Lung microvascular endothelial cell (primary cell): ENCODE measurements at regions not wholly inside any gene's neighbourhood (a gene's known extent, or its start where the extent isn't known, plus 50 kb on each side); places are given as distances from the start of the nearest gene placed in this dataset.

Experiments used
- DNase-seq, 2 donors: peaks; one replicate each; pipeline versions ENCODE4 v3.0.0 to v3.0.0-alpha.2; 2010; ENCODE audit warnings: low read depth in 2 of 2

DNA sequence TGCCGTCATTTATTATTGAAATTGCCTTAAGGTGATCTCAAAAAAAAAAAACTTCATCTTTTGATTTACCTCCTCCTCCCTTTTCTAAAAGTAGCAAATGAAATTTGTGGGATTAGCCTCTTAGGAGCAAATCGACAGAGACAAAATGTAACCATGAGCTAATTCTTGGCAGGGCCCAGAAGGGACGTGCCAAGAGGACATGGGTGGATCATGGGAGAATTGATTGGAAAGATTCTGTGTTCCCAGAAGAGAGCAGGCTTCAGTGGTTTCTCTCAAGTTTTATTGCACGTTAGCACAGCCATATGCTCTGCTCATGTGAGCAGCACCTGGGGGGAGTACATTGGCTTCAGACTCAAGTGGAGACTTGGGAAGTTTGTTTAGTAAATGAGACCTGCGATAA lies 394.6 kb downstream of the ELAVL2 start:
- no peak for DNase-seq

DNA sequence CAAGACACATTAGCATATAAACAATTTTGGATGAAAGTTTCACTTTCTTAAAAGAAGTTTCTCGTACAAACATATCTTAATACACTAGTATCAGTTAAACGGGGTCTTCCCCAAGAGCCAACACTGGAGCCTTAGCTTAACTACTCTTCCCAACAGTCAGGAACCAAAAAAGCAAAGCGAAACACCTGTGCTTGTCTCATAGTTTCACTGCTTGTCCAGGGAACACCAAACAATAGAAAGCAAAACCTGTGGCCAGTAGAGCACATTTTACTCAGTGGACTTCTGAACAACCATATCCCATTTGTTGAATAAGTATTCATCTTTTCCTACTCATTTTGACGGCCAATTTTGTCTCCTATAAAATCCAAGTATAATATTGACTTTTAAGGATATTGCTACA lies 391.4 kb downstream of the ELAVL2 start:
- no peak for DNase-seq

DNA sequence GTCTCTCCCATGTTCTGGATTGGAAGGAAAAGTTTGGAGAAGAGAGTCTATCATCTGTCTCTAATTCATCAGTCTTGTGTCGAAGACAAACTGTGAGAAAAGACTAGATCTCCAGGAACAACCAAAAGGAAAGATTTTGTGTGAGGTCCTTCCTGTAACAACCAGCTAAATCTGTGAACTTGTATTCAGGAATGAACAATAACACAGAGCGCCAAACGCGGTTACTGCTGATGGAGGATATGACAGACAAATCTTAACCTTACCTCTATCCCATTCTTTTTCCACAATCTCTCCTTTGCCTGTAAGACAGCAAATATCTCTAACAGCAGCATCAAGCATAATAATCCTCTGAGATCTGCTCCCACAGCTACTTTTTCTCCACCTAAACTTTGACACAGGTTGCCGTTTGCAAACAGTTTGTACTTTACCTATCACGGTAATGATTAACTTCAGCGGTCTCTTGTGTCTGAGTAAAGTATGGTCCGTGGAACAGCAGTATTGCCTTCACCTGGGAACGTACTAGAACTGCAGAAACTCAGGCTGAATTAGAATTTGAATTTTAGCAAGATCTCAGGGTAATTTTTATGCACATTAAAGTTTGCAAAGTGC lies 387.6 kb downstream of the ELAVL2 start:
- no peak for DNase-seq

DNA sequence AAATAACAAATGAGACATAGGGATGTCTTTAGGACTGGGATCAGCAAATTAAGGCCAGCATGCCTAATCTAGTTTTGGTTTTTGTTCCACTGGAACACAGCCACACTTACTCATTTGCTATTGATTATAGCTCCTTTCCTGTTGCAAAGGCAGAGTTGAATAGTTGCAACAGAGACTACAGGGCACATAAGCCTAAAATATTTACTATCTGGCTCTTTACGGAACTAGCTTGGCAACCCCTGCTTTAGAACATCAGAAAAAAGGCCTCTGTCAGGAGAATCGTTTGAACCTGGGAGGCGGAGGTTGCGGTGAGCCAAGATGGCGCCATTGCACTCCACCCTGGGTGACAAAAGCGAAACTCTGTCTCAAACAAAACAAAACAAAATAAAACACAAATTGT lies 384.8 kb downstream of the ELAVL2 start:
- DNase-seq: no peak

DNA sequence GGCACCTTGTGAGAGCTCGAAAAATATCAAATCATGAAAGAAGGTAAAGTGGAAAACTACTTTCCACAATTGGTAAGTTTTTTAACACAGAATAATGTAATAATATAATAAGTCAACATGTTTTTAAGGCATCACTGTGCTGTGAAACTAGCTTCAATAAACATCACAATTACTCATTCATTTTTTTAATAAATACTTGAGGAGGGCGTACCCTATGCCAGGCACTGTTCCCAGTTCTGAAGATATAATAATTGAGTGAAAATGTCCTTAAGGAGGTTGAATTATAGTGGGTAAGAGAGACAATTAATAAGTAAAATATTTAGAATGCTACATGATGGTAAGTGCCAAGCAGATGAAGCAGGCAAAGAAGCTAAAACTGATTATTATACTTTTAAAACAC lies 381.4 kb downstream of the ELAVL2 start:
- no peak for DNase-seq

DNA sequence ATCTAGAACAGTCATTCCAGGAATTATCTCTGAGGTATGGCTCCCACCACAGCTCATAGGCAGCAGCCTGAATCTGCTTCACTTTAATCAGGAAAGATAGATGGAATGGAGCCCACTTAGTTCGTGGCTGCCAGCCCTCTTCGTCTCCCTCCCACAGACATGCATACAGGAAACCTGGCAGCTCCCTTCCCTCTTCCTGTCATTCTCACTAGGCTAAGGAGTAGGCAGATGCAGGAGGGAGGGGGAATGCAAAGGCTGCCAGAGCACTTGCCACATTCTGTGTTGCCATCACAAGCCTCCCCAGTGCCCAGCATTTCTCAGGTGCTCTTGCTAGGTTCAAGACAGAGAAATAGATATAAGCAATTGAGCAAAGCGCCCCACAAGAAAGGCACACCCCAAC lies 378.9 kb downstream of the ELAVL2 start:
- DNase-seq: no peak

DNA sequence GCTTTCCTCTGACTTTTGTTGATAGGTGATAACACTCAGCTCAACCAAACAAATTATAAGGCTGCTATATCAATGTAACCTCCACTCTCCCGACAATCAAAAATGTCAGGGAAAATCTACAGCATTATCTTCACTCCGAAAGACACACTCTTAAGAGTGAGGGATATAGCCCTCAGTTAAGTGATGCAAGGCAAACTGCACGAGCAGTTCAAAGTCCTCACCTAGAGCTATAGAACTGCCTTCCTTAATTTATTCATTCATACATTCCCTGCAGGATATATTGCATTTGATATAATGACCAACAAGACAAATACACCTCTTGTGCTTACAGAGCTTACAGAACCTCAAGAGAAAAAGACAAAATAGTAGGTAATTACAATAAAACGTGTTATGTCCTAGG lies 378.1 kb downstream of the ELAVL2 start:
- DNase-seq: no peak

DNA sequence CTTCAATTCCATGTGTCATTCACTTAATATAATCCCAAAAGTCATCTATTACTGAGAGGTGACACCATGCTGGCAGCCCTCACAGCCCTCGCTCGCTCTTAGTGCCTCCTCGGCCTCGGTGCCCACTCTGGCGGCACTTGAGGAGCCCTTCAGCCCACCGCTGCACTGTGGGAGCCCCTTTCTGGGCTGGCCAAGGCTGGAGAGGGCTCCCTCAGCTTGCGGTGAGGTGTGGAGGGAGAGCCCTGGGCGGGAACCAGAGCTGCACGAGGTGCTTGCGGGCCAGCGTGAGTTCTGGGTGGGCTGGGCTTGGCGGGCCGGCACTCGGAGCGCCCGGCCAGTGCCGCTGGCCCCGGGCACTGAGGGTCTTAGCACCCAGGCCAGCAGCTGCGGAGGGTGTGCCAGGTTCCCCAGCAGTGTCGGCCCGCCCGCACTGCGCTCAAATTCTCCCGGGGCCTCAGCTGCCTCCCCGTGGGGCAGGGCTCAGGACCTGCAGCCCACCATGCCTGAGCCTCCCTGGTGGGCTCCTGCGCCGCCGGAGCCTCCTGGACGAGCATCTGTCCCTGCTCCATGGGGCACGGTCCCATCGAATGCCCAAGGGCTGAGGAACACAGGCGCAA lies 374.1 kb downstream of the ELAVL2 start:
- DNase-seq: no peak

DNA sequence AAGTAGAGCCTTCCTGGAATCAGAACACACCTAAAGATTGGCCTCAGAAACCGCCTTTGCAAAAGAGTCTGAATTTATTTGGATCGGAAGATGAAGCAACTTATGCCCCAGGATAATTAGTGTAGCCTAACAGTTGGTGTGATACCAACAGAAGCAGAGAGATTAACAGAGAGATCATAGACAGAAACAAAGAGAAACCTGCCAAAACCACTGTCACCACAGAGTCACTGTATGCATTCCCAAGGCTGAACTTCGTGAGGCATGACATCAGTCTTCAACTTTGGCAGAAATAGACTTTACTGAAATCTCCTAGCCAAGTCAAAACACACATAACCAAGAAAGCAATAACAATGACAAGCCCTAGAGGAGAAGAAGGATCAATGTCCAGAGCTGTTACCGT lies 361.8 kb downstream of the ELAVL2 start:
- DNase-seq: no peak

DNA sequence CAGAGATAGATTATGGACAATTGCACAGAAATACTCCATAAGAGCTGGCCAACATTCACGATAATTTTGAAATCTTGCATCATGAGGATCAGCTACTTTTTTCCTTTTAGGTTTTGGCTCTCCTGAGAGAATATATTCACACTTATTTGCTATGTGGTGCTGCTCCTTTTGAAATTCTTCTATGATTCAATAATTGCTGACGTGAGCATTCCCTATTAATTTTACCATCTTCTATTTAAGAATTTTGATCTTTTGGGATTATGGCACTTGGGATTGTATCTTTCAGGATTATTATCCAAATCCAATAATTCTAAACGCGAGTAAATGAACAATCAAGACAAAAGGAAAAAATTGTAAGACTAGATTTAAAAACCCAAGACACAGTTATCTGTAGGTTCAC lies 358.8 kb downstream of the ELAVL2 start:
- no peak for DNase-seq

DNA sequence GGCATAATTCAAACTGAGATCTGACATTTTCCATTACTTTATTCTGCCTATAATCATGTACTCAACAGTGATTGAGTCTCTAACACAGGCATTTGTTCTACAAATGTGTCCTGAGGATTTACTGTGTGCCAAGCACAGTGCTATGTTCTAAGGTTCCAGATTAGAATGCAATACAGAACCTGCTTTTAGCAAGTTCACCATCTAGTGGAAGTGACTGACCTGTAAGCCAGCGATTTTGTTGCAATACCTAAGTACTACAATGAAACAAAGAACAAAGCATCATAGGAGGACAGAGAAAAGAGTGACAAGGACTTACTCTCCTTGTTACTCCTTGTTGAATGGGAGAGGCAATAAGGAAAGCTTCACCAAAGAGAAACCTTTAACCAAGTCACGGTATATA lies 348.1 kb downstream of the ELAVL2 start:
- no peak for DNase-seq

DNA sequence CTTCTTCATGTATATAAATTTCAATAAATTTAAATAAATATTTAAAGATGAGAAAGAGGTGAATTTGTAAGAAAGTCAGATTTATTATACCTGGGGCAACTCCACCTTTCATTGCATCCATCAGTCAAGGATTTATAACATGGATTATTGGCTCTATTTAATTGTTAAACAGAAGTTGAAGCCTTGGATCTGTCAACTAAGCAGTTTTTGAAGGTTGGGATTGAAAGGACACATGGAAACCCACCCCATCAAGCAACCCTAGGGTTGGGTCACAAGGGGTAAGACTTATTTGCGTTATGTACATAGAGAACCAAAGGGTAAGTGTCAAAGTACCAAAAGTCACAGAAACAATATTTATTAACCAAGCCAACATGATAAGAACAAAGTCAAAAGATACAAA lies 342.5 kb downstream of the ELAVL2 start:
- no peak for DNase-seq

DNA sequence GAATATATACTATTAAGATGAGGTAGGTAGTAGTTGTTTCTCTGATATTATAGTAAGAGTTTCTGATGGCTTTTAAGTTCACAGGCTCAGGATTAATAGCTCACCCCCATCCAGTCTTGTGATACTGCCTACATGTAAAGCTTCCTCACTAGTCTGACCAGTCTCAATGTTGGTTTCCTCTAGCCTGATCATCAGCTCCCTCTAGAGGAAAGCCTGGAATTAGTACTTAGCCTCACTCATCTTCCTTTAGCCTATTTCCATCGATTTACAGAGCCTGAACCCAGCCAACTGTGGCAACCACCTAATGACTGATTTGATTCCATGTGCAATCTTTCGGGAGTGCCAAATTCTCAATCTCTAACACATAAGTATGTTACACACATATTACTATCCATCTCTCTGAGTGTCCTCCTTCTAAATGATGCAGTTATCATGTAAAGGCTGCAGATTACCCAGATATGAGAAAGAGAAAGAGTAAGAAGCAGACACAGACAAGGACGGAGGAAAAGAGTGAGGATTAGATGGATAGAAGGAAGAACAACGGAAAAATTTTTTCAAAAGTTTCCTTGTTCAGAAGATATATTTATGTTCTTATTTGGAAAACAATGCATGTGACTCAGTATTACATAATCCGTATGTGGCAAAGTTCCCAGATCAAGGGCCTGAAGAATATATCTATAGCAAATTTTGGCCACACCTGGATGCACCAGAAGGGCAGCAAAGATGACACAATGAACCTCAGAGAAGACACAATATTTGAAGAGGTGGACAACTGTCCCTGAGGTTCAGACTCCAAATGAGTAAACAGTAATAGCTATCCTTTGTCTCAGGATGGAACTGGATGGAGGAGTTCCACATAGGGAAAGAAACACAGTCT lies 333.7 kb downstream of the ELAVL2 start:
- DNase-seq: peak in 1 of 2 donors; percentile 3

DNA sequence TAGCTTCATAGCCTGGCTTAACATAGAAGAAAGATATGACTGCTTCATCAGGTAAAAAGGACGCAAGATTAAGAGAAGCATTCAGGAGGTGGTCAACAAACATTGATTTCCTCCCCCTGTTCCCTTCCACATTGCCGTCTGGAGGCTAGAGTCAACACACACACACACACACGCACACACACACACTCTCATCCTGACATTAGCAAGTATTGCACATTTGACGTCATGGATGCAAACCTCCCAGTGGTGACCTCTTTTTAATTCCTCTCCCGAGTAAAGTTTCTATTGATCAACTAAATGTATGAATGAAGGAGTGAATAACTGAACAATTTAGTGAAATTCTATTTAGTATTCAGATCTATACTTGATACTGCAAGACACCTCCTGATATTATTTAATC lies 332.8 kb downstream of the ELAVL2 start:
- DNase-seq: no peak

DNA sequence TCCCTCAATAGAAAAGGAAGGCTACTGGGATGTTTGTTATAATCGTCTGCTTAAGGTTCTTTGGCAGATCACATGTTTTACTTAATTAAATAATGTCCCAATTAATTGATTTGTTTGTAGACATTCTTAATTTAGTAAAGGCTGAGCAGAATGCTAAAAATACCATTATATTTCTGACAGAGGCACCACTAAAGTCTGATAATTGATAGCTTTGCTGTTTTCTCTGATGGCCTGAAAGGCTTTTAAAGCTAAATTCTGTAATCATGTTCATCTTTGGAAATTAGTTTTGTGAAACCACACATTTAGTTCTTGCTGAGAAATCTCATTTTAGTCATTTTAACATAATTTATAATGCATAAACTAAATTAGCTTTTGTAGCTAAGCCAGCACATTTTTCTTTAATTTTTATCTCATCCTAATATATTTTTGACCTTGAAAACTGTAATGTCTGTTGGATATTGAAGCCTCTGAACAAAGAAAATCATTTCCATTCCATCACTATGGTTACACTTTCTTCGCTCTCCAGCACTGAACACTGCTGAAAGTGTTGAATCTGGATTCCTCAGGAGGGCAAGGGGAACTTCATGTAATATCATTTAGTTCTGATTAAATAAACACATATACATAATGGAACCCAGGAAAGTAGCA lies 329.4 kb downstream of the ELAVL2 start:
- DNase-seq: no peak

DNA sequence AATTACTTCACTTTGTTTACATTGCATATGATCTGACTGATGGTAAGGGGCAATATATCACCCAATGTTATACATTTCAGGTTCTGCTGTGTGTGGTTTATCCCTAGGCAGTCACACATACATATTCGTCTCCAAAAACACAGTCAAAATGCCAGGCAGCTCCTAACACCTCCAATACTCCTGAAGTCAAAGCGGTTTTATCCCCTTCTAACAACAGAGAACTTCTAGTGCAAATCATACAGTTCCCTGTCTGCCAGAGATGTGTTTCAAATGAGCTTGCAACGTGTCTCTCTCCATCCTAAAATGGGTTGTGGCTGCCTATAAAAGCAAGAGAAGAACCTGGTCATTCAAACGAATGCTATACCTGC lies 328.9 kb downstream of the ELAVL2 start:
- DNase-seq: no peak

DNA sequence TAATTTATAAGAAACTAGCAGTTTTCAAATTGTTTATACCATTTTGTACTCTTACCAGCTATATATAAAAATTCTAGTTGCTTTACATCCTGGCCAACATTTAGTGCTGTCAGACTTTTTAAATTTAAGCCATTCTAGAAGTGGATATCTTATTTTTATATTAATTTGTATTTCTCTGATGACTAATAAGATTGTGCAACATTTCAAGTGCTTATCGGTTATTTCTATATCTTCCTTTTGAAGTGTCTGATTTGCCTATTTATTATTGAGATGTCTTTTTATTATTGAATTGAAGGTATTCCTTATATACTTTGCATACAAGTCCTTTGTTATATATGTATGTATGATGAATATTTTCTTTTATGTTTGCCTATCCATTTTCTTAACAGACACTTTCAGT lies 324.0 kb downstream of the ELAVL2 start:
- no peak for DNase-seq

DNA sequence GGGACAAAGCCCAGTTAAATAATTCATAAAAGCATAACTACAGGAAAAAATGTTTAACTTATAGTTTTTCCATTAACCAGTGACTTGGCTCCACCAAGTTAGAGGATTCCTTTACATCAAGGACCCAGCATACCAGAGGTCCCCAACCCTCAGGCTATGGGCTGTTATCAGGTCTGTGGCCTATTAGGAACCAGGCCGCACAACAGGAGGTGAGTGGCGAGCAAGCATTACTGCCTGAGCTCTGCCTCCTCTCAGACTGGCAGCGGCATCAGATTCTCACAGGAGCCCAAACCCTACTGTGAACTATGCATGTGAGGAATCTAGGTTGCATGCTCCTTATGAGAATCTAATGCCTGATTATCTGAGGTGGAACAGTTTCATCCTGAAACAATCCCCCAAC lies 303.1 kb downstream of the ELAVL2 start:
- DNase-seq: no peak

DNA sequence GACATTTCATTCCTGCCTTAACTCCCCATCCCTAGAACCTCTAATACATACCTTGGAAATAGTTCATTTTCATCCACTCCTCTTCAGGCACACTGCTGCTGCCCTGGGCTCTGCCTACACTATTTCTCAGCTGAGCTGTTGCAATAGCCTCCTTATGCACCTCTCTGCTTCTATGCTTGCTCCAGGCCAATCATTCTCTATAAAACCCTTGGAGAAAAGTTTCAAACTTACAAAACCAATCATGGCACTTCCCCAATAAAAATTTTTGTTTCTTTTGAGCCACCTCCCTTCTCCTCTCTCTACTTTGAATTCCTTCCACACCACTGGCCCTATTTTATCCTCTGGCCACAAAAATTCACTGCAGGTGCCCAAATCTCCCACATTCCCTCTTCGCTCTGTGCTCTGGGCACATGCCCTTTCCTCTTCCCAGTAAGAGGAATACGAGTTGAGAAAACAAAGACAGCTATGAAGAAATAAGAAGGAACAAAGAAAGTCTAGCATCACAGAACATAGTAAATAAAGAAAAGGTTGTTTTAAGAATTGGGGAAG lies 301.4 kb downstream of the ELAVL2 start:
- DNase-seq: no peak

DNA sequence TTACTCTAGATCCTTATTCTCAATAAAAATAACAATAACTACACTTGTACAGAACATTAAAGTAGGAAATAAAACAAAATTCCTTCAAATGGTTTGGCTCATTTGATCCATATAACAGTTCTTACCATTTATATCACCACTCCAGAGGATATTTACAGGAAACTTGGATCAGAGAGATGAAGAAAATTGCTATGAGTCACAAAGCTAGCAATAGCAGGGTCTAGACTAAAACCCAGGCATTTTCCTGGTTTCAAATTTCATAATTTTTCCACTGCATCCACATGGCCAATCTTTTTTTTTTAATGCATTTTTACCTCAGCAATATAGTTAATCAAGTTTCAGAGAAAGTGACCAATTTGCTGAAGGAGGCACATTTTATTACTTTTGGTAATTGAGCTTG lies 299.2 kb downstream of the ELAVL2 start:
- DNase-seq: no peak

DNA sequence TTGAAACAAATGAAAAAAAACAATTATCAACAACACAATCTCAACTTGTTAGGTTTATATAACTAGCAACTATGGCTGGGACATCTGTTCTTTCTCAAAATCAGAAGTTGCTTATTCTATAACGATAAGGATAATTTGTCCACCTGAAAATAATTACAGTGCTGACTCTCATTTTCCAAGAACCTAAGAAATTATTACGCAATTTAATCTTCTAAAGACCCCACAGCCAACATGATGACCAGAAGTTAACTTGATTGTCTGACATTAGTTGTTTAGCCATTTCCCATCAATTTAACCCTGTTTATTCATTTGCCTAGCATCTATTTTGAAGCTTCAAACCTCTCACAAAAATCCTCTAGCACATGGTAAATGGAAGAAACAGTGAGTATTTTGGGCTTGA lies 293.8 kb downstream of the ELAVL2 start:
- no peak for DNase-seq
